TTC549 (cell line): ENCODE measurements at regions not wholly inside any gene's neighbourhood (a gene's known extent, or its start where the extent isn't known, plus 50 kb on each side); places are given as distances from the start of the nearest gene placed in this dataset.
"Not testable (repeated sequence)": the region's sequence is repeated elsewhere in the genome, so short reads cannot be mapped to it uniquely, and the experiment has no call there.

Experiments used
- FAIRE-seq: peaks from 2 replicates; lab custom pipeline; 2012; peaks lifted over from hg19 to GRCh38; lab: Jason Lieb, UNC

DNA sequence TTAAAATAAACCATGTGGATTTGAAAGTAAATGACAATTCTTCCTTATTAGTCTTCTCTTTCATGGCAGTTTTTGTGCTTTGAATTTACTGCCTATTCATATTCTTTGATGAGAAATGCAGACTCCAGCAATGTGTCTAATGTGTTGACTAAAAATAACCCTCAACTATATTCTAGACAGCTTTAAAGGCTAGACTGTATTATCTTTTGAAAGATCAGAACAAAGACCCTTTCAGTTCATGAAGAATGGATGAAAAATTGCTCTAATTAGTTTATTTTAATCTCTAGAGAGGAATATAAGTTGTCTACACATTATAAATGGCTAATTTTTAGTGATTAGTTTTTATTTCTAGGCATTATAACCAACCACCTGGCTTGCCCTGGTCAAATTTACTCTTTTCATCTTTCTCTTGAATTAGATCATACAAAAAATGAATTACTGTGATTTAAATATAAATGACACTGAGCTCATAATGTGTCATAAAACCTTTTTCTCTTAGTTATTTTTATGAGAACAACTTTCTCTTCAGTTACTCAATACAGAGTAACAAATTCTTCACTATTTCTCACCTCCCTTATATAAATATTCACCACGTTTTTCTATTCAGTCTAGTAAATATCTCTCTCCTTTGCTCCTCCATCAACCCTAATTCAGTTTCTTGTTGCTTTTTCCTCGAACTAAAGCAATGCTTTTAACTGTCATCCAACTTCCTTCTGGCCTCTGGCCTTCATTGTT, 428.5 kb upstream of the TMPRSS15 start:
- FAIRE-seq, result no peak

- FAIRE-seq, result no peak
These were observed 429.4 kb upstream of the TMPRSS15 start for GRCh38 chr21:18832950-18833349.

GRCh38 chr21:18834121-18834520, 430.5 kb upstream of the TMPRSS15 start:
- not testable (repeated sequence) for FAIRE-seq

- no peak for FAIRE-seq
These were observed 436.7 kb upstream of the TMPRSS15 start for GRCh38 chr21:18840239-18840638.

DNA sequence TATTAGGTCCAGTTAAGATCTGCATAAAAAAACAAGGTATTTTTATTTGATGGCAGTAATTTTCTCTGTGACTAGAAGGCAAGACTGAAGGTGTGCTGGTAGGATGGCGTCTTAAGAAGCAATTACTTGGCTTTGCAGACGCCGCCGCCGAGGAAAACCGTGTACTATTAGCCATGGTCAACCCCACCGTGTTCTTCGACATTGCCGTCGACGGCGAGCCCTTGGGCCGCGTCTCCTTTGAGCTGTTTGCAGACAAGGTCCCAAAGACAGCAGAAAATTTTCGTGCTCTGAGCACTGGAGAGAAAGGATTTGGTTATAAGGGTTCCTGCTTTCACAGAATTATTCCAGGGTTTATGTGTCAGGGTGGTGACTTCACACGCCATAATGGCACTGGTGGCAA, 454.0 kb upstream of the TMPRSS15 start:
- FAIRE-seq, result not testable (repeated sequence)

DNA sequence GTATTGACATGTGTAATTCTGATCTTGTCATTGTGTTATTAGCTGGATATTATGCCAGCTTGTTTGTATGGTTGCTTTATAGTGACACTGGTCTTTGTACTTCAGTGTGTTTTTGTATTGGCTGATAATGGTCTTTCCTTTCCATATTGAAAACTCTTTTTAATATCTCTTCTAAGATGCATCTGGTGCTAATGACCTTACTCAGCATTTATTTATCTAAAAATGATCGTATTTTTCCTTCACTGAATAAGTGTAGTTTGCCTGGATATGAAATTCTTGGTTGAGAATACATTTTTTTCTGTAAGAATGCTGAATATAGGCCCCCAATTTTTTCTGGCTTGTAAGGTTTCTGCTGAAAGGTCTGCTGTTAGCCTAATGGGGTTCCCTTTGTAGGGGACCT, 465.5 kb upstream of the TMPRSS15 start:
- no peak for FAIRE-seq

DNA sequence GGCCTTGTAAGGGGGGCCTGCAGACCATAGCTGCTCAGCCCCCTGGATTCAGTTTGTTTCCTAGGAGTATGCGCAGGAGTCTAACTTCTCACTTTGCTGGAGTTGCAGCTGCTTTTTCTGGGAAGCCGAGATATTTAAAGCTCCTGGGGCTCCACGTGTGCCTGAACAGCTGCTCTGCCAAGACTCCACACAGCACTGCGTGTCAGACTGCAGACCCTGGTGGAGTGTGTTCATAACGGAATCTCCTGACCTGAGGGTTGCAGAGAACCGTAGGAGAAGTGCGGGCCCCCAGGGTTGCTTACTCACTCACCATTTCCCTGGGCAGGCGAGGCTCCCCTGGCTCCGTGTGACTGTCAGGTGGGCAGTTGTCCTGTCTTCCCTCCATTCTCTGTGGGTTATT, 474.3 kb upstream of the TMPRSS15 start:
- FAIRE-seq, result no peak

GRCh38 chr21:18887922-18888602, 484.5 kb upstream of the TMPRSS15 start:
- FAIRE-seq, result no peak

DNA sequence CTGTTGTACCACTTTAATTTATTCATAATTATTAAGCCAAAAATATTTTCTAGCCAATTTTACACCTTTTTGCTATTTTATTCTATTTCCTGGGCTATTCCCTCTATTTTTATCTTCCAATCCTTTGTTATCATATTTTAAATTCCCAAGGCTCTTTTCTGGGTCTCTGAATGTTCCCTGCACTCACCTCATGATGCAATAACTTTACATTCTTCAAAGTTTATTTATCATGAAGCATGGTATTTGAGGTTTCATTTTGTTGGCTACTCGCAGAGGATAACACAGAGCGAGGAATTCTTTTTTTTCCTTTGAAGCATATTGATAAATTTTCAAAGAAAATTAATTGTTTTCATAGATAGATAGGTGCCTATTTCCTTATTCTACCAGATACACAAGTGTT, 489.8 kb upstream of the TMPRSS15 start:
- FAIRE-seq, result no peak

DNA sequence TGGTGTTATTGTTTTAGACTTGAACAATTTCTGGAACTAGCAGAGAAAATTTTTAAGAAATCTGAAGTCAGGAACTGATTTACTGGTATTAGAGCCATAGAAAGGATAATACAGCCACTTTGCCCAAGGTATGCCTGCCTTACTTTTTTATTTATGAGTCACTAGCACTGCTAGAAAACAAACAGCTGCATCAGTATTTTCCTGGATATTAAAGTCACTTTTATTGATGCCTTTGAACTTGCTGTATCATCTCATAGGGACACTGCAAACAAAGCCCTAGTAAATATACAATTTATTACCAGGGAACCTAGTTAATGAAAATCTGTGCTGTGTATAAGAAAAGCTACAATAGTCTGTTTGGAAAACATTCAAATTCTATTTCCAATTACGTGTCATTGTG, 490.8 kb upstream of the TMPRSS15 start:
- no peak for FAIRE-seq

DNA sequence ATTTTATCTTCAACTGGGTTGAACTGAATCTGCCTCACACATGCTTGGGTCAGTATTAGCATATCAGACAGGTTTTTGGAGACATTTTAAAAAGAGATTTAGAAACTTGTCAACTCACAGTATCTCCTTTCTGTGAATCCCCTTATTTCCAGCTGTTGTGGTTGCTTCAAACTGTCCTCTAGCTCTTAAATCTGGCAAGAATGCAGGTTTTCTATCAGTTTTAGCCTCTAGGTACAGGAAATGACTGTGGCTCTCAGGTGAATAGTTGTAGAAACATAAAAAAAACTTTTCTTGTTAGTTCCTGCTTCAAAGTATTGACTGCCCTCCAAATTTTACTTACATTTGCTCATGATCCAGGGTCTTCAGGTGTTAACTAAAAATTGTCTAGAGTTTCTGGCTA, 495.7 kb upstream of the TMPRSS15 start:
- no peak for FAIRE-seq

- FAIRE-seq, result no peak
These were observed 499.1 kb upstream of the TMPRSS15 start for GRCh38 chr21:18902660-18903059.

- no peak for FAIRE-seq
These were observed 503.5 kb upstream of the TMPRSS15 start for GRCh38 chr21:18907076-18907475.

- FAIRE-seq, result no peak
These were observed 505.1 kb upstream of the TMPRSS15 start for GRCh38 chr21:18908641-18909040.

- FAIRE-seq, result no peak
These were observed 510.3 kb upstream of the TMPRSS15 start for GRCh38 chr21:18913914-18914313.

GRCh38 chr21:18914570-18914969, 511.0 kb upstream of the TMPRSS15 start:
- no peak for FAIRE-seq

DNA sequence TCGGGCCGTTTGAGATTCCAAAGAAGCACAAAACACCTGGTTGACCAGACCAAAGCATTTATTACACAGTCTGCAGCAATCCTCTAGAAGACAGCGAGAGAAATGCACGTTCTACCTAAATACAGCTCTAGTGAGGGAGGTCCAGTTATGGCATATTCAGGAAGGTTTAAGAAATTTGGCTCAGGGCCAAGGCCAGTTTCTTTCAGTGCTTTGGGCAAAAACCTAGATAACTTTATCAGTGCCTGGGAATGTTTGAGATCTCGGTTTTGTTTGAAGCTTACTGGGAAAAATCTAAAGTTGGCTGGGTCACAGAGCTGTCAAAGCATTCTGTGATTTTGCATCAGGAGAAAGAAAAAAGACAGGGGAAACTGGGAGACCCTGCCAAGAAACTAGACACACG, 514.0 kb upstream of the TMPRSS15 start:
- FAIRE-seq, result no peak

DNA sequence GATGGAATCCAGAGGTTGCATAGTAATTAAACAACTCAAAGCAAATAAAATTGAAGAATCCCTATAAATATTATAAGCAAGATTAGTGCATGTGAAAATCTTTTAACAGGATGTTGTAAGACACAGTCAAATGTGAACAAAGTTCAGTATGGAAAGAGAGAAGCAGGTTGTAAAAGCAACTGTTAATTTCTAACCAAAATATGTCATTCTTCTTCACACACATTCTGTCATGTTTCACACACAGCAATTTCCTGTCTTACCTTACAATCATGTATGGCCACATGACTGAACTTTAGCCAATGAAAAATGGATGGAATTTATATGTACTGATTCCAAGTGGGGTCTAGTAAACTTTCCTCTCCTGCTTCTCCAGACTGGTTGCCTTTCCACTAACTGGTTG, 527.7 kb upstream of the TMPRSS15 start:
- no peak for FAIRE-seq

DNA sequence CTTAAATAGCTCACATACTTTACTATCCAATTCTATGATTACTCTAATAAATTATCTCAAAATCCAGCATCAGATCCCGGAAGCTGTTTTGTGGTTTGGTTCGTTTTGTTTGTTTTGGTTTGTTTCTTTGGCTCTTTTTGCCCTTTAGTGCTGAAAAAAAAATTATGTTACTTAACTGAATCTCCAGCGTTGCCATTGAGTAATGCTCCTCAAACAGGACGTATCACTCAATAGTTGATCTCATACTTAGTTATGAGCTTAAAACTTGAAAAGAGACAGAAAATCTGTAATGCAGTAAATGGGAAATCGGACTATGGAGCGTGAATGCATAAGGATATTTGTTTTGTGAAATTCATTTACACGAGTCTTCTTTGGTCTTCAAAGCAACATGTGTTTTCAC, 533.8 kb upstream of the TMPRSS15 start:
- no peak for FAIRE-seq

DNA sequence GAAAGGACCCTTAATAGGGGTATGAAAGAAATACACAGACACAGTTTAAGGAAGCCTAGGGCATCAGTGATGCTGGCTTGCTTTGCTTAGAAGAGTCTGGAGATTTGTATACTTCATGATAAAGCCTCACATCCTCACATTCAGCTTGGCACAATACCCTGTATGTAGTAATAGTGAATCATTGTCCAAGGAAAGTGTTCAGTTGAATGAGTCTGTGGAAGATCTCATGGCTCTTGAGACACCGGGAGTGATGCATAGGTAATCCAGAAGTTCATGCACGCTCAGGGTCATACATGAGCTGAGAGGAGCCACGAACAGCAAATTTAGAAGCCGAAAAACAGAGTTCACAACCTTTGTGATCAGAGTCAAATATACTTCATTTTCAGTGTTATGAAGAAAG, 537.2 kb upstream of the TMPRSS15 start:
- no peak for FAIRE-seq

DNA sequence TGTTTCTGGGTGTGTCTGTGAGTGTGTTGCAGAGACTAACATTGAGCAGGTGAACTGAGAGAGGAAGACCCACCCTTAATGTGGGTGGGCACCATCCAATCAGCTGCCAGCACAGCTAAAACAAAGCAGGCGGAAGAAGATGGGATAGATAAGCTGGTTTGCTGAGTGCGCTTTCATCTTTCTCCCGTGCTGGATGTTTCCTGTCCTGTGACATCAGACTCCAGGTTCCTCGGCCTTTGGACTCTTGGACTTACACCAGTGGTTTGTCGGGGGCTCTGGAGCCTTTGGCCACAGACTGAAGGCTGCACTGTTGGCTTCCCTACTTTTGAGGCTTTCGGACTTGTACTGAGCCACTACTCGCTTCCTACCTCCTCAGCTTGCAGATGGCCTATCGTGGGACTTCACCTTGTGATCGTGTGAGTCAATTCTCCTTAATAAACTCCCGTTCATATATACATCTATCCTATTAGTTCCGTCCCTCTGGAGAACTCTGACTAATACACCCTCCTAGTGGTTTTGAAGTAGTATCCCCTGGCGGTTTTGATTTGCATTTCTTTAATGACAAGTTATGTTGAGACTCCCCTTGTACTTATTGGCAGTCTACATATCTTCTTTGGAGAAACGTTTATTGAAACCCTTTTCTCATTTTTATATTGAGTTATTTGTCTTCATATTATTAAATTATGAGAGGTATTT, 546.6 kb upstream of the TMPRSS15 start:
- FAIRE-seq, result no peak

- FAIRE-seq, result no peak
These were observed 547.9 kb upstream of the TMPRSS15 start for GRCh38 chr21:18951271-18952038.

DNA sequence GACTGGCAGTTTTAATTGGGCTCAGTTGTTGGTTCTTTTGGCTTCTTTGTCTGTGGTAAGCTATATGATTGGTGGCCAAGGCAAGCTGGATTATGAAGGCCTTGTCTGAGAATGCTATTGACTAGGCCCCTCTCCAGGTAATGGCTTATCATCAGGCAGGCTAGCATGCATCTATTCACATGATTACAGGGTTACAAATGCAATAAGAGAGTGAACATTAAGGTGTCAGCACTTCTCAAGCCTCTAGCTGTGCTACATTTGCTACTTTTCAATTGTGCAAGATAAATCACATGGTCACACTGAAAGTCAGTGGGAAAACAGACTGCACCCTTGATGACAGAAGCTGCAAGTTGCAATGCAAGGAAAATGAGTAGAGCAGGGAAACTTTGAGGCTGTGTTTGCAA, 550.9 kb upstream of the TMPRSS15 start:
- no peak for FAIRE-seq
